Activated naive CD4-positive, alpha-beta T cell treated with anti-CD3 and anti-CD28 coated beads, Interleukin-2, amount 50 U/mL, for 24 hours (primary cell): ENCODE measurements at regions not wholly inside any gene's neighbourhood (a gene's known extent, or its start where the extent isn't known, plus 50 kb on each side); places are given as distances from the start of the nearest gene placed in this dataset.
"Not testable (repeated sequence)": the region's sequence is repeated elsewhere in the genome, so short reads cannot be mapped to it uniquely, and the experiment has no call there.

ENCODE experiments used
- H3K27ac Mint-ChIP-seq: one replicate; pipeline ENCODE4 v1.8.0; 2021; ENCODE audit warnings: mild to moderate bottlenecking, mixed read lengths
- H3K27me3 Mint-ChIP-seq: one replicate; pipeline ENCODE4 v1.8.0; 2021; ENCODE audit warnings: mixed read lengths
- H3K36me3 Mint-ChIP-seq: one replicate; pipeline ENCODE4 v1.8.0; 2021; ENCODE audit warnings: mixed read lengths
- H3K4me1 Mint-ChIP-seq: one replicate; pipeline ENCODE4 v1.8.0; 2021; ENCODE audit warnings: mixed read lengths
- H3K4me3 Mint-ChIP-seq: one replicate; pipeline ENCODE4 v1.8.0; 2021; ENCODE audit warnings: mild to moderate bottlenecking, mixed read lengths
- H3K9me3 Mint-ChIP-seq: one replicate; pipeline ENCODE4 v1.8.0; 2021; ENCODE audit warnings: mixed read lengths

DNA sequence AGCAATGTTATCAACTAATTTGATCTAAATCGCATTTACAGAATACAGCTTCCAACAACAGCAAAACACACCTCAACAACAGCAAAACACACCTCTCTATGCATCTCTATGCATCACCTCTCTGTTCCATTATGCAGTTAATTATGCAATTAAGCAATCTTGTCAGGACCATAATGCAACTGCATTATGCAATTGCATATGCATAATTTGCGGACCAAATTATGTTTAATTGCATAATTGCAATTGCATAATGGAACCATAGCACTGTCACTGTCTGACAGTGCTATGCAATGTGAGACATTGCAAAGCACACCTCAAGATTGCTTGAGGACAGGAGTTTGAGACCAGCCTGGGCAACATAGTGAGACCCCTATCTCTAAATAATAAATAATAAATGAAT is 80.4 kb upstream of the PRSS3 start:
- Mint-ChIP-seq H3K27me3 (peaks cover 5% of the 10 kb centered on the region), H3K36me3 (no peaks in the 10 kb centered on the region), H3K27ac (peak overlapping the region; percentile 69)

DNA sequence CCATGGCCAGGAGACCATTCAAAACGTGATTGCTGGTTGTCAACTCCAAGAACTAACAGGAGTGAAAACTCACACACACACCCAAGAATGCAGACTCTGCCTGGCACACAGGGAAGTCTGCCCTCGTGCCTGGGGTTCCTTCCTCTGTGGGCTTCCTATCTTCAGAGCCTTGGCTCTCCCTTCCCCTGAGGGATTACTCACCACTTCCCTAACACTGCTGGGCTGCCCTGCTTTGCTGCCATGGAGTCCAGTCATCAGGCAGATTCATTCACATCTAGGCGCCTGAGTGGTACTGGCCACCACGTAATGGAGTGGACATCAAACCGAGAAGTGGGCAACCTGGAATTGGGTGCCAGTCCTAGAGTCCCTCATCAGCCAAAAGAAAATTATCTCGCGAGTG is 76.4 kb upstream of the PRSS3 start:
- H3K4me3 Mint-ChIP-seq, result no peak overlapping the region
- no peaks in the 10 kb centered on the region for H3K9me3 Mint-ChIP-seq
- peaks cover 3% of the 10 kb centered on the region for H3K4me1 Mint-ChIP-seq
- no peaks in the 10 kb centered on the region for H3K36me3 Mint-ChIP-seq
- peaks cover 5% of the 10 kb centered on the region for H3K27me3 Mint-ChIP-seq
- no peak overlapping the region for H3K27ac Mint-ChIP-seq

More for the DNA sequence above, 80.4 kb upstream of the PRSS3 start:
- H3K9me3 Mint-ChIP-seq, result no peaks in the 10 kb centered on the region
- no peaks in the 10 kb centered on the region for H3K4me1 Mint-ChIP-seq
- no peak overlapping the region for H3K4me3 Mint-ChIP-seq

DNA sequence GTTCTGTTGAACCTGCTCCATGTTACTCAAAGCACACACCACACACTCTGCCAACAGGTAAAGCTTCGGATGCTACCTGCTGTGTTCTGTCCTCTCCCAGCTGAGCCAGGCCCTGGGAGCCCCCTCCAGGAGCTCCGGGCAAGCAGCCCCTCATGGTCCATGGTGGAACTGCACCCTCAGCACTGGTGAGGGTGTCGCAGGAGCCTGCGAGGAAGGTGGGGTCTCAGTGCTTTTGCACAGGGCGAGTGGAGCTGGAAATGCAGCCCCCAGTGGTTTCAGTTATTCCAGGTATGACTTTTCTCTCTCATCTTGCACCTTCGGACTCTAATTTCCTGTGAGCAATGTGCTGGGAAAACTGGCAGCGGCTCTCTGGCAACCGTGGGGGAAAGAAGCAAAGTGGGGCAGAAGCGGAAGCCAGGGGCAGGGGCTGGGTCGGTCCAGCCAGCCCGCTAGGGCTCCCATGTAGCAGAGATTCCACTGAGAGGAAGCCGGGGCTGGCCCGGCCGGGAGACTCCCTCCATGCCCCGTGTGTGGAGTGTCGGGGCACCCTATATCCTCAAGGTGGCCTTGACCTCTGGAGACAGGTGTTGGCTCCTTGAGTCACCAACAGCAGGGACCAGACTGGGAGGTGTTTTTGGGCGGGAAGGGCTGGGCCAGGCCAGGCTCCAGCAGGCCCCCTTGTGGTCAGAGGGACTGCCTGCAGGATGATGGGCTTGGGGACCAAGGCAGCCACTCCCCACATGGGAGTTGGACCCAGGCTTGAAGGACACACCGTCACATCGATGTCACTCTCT is 75.6 kb upstream of the PRSS3 start:
- no peak overlapping the region for H3K27ac Mint-ChIP-seq
- peaks cover 3% of the 10 kb centered on the region for H3K4me1 Mint-ChIP-seq
- peaks cover 2% of the 10 kb centered on the region for H3K36me3 Mint-ChIP-seq
- peaks cover 4% of the 10 kb centered on the region for H3K9me3 Mint-ChIP-seq
- H3K27me3 Mint-ChIP-seq, result peaks cover 7% of the 10 kb centered on the region
- no peak overlapping the region for H3K4me3 Mint-ChIP-seq

DNA sequence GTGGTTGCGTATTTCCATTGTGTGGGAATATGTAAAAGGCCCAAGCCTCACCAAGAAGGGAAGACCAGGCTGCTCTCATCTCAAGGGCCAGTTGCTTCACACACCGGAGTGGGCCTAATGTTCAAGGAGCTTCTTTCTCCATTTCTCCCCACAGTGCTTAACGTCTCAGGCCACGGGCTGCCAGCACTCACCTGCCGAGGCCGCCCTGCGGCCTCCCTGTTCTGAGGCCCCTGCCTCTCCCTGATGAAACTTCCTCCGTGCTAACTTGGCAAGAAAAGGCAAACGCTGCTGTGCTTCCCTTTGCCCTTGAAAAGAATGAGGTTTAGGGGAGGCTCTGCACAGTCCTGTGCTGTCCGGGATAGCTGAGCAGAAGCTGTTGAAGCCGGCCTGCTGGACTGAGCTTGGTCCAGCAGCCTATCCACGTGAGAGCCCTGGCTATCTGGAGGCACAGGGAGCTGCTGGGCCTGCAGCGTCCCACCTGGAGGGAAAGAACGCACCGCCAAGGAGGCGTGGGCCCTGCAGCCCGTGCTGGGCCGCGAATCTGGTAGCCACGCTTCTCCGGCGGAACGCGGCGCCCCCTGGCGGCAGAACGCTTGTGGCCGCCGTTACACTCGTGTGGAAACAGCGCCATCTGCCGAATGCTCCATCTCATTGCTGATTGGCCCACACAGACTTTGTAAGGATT is 73.5 kb upstream of the PRSS3 start:
- Mint-ChIP-seq H3K27me3 (peaks cover 7% of the 10 kb centered on the region), H3K27ac (no peak overlapping the region), H3K4me3 (no peak overlapping the region), H3K9me3 (peaks cover 4% of the 10 kb centered on the region), H3K4me1 (peaks cover 3% of the 10 kb centered on the region), H3K36me3 (peaks cover 2% of the 10 kb centered on the region)

DNA sequence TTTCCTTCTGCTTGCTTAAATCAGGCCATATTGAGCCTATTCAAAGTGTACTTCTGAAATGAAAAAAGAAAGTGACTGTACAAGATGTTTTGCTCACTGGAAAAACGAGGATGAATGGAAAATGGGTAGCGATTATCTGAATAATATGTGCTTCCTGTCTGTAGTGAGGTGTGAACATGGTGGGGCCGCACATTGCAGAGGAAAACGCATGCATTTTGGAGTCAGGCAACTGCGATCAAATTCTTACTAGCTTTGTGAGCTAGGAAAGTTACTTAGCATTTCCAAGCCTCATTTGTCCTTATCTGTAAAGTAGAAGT is 73.0 kb upstream of the PRSS3 start:
- Mint-ChIP-seq H3K4me3 (no peak overlapping the region), H3K9me3 (peaks cover 4% of the 10 kb centered on the region), H3K27me3 (peaks cover 7% of the 10 kb centered on the region), H3K27ac (no peak overlapping the region), H3K36me3 (peaks cover 2% of the 10 kb centered on the region), H3K4me1 (peaks cover 3% of the 10 kb centered on the region)

DNA sequence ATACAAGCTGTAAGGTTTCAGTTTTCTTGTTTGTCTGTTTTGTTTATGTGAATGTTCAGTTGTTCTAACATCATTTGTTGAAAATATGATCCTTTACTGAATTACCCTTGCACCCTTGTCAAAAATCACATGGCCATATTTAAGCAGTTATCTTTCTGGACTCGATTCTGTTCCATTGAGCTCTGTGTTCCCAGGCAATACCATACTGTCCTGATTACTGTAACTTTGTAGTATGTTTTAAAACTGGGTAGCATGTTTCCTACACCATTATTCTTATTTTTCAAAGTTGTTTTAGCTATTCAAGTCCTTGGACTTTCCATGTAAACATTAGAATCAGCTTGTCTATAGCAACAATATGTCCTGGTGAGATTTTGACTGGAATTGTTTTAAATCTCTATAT is 66.7 kb upstream of the PRSS3 start:
- peaks cover 7% of the 10 kb centered on the region for H3K27me3 Mint-ChIP-seq
- H3K9me3 Mint-ChIP-seq, result peaks cover 4% of the 10 kb centered on the region
- no peaks in the 10 kb centered on the region for H3K4me1 Mint-ChIP-seq
- H3K4me3 Mint-ChIP-seq, result no peak overlapping the region
- peaks cover 2% of the 10 kb centered on the region for H3K36me3 Mint-ChIP-seq
- H3K27ac Mint-ChIP-seq, result no peak overlapping the region

DNA sequence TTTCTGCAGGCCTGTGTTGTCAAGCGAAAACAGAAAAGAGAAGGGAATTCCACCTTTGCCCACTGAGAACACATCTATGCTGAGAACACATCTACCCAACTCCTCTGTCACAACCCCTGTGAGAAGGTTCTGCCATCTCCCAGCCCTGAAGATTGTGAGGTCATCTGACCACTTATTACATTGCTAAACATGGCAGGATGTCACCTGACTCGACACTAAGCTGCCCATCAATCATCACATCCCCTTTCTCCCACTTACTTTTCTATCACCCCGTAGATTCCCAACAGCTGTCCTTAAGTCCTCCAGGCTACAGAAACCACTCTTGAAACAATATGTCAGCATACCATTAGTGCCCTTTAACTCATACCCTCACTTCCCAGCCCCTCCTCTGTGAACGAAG is 64.2 kb upstream of the PRSS3 start:
- H3K9me3 Mint-ChIP-seq, result no peaks in the 10 kb centered on the region

DNA sequence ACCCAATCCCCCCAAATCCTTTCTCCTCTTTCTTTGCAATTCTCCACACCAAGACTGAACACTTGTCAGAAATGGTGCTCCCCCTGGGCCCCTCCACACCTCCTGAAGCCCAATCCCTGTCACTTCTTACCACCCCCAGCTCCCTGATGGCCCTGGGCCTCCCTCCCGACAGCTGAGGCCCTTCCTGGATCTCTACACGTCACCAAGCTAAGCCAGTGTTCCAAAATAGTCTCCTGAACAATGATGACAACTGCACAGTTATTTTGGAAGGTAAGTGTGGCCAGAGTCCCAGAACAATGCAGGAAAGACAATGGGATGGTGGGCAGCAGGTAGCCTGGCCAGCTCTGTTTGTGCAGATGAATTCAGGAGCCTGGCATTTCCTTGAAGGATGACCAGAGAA is 63.7 kb upstream of the PRSS3 start:
- Mint-ChIP-seq H3K27ac (no peak overlapping the region), H3K9me3 (no peaks in the 10 kb centered on the region), H3K36me3 (no peaks in the 10 kb centered on the region), H3K4me1 (no peaks in the 10 kb centered on the region), H3K4me3 (no peak overlapping the region), H3K27me3 (peaks cover 19% of the 10 kb centered on the region)

More for the DNA sequence above, 64.2 kb upstream of the PRSS3 start:
- no peak overlapping the region for H3K27ac Mint-ChIP-seq
- H3K4me1 Mint-ChIP-seq, result no peaks in the 10 kb centered on the region
- H3K4me3 Mint-ChIP-seq, result no peak overlapping the region
- H3K36me3 Mint-ChIP-seq, result no peaks in the 10 kb centered on the region
- H3K27me3 Mint-ChIP-seq, result peaks cover 16% of the 10 kb centered on the region

DNA sequence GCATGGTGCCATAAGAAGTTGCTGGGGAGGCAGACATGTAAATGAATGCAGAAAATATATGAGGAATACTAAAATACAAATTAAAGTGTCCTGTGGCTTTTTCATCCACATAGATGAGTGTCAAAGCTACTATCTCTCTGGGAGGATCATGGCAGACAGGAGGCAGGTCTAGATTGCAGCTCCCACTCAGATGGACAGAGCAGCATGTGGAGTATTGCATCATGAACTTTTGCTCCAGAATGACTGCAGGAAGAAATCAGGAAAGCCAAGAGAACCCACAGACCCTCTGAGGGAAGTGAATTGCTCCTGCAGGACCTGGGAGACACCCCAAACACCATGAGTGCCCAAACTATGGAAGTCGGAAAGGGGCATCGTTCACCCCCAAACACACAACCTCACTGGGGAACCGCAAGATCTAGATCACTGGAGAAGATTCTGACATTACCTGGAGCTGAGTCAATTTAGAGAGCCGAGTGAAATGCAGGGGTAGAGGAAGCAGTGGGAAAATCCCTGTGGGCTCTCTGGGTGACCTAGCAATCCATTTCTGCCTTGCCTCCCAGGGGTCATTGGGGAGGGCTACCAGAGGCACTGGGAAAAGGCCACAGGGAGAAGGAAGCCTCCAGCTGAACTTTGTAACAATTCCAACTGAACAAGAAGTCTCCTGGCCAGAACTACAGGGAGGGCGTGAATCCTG is 61.0 kb upstream of the PRSS3 start:
- H3K27me3 Mint-ChIP-seq, result peaks cover 24% of the 10 kb centered on the region
- not testable (repeated sequence) for H3K36me3 Mint-ChIP-seq, H3K4me3 Mint-ChIP-seq, H3K27ac Mint-ChIP-seq, H3K9me3 Mint-ChIP-seq, H3K4me1 Mint-ChIP-seq

DNA sequence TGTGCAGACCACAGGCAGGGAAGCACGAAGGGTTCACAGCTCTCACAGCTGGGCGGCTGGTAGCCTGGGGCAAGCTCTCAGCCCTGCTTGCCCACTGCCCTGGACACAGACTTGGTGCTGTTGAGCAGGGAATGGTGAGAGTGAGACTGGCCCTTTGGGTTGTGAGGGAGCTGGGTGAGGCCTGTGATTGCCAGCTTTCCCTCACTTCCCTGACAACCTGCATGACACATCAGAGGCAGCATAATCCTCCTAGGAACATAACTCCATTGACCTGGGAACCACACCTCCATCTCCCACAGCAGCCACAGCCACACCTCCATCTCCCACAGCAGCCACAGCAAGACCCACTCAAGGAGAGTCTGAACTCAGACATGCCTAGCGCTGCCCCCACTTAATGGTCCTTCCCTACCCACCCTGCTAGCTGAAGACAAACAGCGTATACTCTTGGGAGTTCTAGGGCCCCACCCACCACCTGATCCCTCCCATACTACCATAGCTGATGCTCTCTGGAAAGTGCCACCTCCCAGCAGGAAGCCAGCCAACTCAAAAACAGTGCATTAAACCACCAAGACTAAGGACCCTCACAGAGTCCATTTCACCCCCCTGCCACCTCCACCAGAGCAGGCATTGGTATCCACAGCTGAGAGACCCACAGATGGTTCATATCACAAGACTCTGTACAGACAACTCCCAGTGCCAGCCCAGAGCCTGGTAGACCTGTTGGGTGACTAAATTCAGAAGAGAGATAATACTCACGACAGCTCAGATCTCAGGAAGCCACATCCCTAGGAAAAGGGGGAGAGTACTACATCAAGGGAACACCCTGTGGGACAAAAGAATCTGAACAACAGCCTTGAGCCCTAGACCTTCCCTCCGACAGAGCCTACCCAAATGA is 60.2 kb upstream of the PRSS3 start:
- H3K36me3 Mint-ChIP-seq, H3K4me3 Mint-ChIP-seq, H3K9me3 Mint-ChIP-seq, H3K27ac Mint-ChIP-seq, H3K4me1 Mint-ChIP-seq: not testable (repeated sequence)
- peaks cover 24% of the 10 kb centered on the region for H3K27me3 Mint-ChIP-seq

DNA sequence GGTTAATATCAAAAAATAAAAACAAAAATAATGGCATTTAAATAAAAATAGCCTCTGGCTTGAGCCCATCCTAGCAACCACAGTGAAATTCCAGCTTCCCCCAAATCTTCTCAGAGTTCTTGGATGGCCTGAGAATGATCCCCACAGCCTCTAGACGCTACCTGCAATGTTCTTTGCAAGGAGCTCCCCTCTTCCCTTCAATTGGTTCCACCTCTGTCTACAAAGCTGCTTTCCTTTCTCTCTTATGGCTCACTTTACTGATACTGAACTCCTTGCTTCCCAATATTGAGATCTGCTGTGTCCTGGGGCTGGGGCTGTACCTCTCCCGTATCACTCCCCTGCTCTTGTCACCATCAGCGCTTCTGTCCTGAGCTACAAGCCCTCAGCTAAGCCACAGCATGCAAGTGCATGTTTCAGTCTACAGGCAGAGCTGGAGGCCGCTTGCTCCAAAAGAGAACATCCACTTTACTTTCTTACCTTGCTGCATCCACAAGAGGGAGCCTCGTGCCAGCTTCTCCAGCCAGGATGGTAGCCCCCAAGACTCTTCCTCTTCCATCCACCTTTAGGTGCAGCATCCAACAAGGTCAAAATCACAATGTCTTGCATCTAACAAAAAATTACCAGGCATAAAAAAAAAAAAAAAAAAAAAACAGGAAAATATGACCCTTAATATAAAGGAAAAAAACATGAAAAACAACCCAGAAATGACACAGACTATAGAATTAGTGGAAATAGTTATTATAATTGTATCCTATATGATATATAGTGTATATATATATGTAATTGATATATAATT is 57.4 kb upstream of the PRSS3 start:
- Mint-ChIP-seq H3K4me3 (no peak overlapping the region), H3K27ac (no peak overlapping the region), H3K9me3 (peaks cover 11% of the 10 kb centered on the region), H3K36me3 (peaks cover 3% of the 10 kb centered on the region), H3K4me1 (no peaks in the 10 kb centered on the region), H3K27me3 (peaks cover 31% of the 10 kb centered on the region)

DNA sequence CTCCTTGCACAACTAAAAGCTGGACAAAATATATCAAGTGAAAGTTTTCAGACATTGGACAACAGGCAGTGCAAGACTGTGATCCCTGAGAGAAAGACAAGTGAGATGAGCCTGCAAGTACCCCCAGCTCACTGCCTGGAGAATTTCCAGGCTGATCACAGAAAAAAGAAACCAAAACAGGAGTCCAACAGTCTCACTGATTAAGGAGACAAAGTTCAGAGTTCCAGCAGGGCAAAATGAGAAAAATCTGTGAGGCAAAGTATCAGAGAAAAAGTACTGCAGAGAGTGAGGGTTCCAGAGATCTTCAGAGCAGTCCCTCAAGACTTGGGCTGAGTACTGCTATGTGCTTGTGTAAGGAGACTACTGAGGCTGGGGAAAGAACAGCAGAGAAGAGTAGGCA is 56.0 kb upstream of the PRSS3 start:
- Mint-ChIP-seq H3K4me1 (no peaks in the 10 kb centered on the region), H3K4me3 (no peak overlapping the region), H3K27ac (no peak overlapping the region), H3K27me3 (peaks cover 30% of the 10 kb centered on the region), H3K36me3 (peaks cover 4% of the 10 kb centered on the region), H3K9me3 (peaks cover 16% of the 10 kb centered on the region)

DNA sequence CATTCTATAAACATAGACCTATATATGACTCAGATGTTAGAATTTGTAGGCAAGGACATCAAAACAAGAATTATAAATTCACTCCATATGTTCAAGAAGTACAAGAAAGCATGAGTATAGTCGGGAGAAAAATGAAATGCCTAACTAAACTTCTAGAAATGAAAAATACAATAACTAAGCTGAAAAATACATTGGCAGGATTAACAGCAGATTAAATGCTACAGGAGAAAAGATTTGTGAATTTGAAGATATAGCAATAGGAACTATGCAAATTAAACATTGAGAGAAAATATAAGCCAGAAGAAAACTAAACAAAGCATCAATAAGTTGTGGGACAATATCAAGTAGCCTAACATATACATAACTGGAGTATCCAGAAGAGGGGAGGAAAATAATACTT is 55.3 kb upstream of the PRSS3 start:
- H3K27me3 Mint-ChIP-seq, result peaks cover 28% of the 10 kb centered on the region
- peaks cover 16% of the 10 kb centered on the region for H3K9me3 Mint-ChIP-seq
- H3K36me3 Mint-ChIP-seq, result peaks cover 4% of the 10 kb centered on the region
- H3K4me1 Mint-ChIP-seq, result no peaks in the 10 kb centered on the region
- H3K27ac Mint-ChIP-seq, result no peak overlapping the region
- H3K4me3 Mint-ChIP-seq, result no peak overlapping the region

DNA sequence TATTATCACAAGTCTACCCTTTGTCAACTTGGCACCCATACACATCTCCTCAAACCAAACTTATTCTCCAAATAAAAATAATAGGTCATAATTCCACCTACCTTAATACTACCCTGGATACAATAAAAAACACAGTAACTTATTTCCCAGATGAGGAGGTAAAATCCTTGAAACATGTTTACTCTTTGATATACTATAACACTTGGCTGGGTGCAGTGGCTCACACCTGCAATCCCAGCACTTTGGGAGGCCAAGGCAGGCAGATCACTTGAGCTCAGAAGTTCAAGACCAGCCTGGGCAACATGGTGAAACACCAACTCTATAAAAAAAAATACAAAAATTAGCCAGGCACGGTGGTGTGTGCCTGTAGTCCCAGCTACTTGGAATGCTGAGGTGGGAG is 54.4 kb upstream of the PRSS3 start:
- H3K4me3 Mint-ChIP-seq, result not testable (repeated sequence)

DNA sequence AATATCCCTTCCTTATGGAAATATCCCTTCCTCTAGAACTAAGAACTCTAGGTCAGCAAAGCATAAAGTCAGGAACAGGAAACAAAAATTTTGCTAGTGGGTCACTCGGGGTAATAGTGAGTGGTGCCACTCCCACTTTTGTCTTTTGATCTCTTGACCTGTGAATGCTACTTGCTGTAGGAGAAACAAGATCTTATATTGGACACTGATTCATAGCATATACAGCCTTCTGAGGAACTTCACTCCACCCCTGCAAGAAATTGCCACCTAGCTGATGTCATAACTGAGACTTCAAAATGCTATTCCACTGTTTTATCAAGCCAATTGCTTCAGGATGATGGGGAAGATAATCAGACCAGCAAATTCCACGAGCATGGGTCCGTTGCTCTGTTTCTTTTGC is 53.3 kb upstream of the PRSS3 start:
- Mint-ChIP-seq H3K27me3 (peaks cover 23% of the 10 kb centered on the region), H3K4me1 (no peaks in the 10 kb centered on the region), H3K27ac (no peak overlapping the region), H3K36me3 (peaks cover 4% of the 10 kb centered on the region), H3K4me3 (no peak overlapping the region), H3K9me3 (peaks cover 16% of the 10 kb centered on the region)

More for the DNA sequence above, 54.4 kb upstream of the PRSS3 start:
- not testable (repeated sequence) for H3K36me3 Mint-ChIP-seq, H3K27ac Mint-ChIP-seq, H3K4me1 Mint-ChIP-seq
- Mint-ChIP-seq H3K9me3 (peaks cover 16% of the 10 kb centered on the region), H3K27me3 (peaks cover 25% of the 10 kb centered on the region)
